ENCODE measurements at regions not wholly inside any gene's neighbourhood (a gene's known extent, or its start where the extent isn't known, plus 50 kb on each side); places are given as distances from the start of the nearest gene placed in this dataset.

GRCh38 chr10:52443419-52444388, 129.6 kb downstream of the DKK1 start:
- no peak for TF ChIP-seq EZH2 (IDR thresholded peaks at IDR 0.05)
- TF ChIP-seq POLR2AphosphoS5 (IDR thresholded peaks at IDR 0.05; ENCODE audit: borderline replicate concordance, low read depth, low read length): no peak
